22Rv1 (cell line): ENCODE measurements at regions not wholly inside any gene's neighbourhood (a gene's known extent, or its start where the extent isn't known, plus 50 kb on each side); places are given as distances from the start of the nearest gene placed in this dataset.

Source experiments
- CTCF ChIP-seq: fragments of 450-650 bp; IDR thresholded peaks from 2 replicates; pipeline ENCODE4 v1.5.1; 2017; ENCODE audit warnings: mild to moderate bottlenecking
- ZFX ChIP-seq: fragments of 450-650 bp; IDR thresholded peaks from 2 replicates; pipeline ENCODE4 v1.6.1; 2017; ENCODE audit warnings: antibody characterized with exemption, borderline replicate concordance

- TF ChIP-seq ZFX: no peak
- TF ChIP-seq CTCF: no peak
These were observed 105.6 kb upstream of the DAPK1 start for GRCh38 chr9:87392086-87392485.
